Neural cell (in vitro differentiated cells): ENCODE measurements at regions not wholly inside any gene's neighbourhood (a gene's known extent, or its start where the extent isn't known, plus 50 kb on each side); places are given as distances from the start of the nearest gene placed in this dataset.
A peak's percentile ranks its signal among the peaks of the same experiment; 100 is the strongest.

Experiments used
- REST ChIP-seq: IDR thresholded peaks from 2 replicates; pipeline ENCODE4 v1.6.1; 2012; ENCODE audit warnings: borderline replicate concordance
- SMC3 ChIP-seq: fragments of 450-650 bp; conservative IDR thresholded peaks from 2 replicates; pipeline ENCODE4 v1.6.1; 2014; ENCODE audit warnings: antibody characterized with exemption, mild to moderate bottlenecking, moderate library complexity; ENCODE audit not compliant: poor library complexity
- TF ChIP-seq, protein P1 (sequence below): fragments of 450-650 bp; IDR thresholded peaks from 2 replicates; pipeline ENCODE4 v1.5.1; 2014; ENCODE audit warnings: antibody characterized with exemption, mild to moderate bottlenecking, moderate library complexity; ENCODE audit not compliant: poor library complexity, severe bottlenecking

- TF ChIP-seq, protein P1, sequence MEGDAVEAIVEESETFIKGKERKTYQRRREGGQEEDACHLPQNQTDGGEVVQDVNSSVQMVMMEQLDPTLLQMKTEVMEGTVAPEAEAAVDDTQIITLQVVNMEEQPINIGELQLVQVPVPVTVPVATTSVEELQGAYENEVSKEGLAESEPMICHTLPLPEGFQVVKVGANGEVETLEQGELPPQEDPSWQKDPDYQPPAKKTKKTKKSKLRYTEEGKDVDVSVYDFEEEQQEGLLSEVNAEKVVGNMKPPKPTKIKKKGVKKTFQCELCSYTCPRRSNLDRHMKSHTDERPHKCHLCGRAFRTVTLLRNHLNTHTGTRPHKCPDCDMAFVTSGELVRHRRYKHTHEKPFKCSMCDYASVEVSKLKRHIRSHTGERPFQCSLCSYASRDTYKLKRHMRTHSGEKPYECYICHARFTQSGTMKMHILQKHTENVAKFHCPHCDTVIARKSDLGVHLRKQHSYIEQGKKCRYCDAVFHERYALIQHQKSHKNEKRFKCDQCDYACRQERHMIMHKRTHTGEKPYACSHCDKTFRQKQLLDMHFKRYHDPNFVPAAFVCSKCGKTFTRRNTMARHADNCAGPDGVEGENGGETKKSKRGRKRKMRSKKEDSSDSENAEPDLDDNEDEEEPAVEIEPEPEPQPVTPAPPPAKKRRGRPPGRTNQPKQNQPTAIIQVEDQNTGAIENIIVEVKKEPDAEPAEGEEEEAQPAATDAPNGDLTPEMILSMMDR: no peak
- TF ChIP-seq SMC3 (no peak), REST (peak; percentile 54)
Observed at GRCh38 chr3:176491084-176491483, 706.2 kb downstream of the TBL1XR1 start.
